ENCODE measurements at regions not wholly inside any gene's neighbourhood (a gene's known extent, or its start where the extent isn't known, plus 50 kb on each side); places are given as distances from the start of the nearest gene placed in this dataset.
"Not testable (repeated sequence)": the region's sequence is repeated elsewhere in the genome, so short reads cannot be mapped to it uniquely, and the experiment has no call there.

GRCh38 chr1:170427002-170427401 lies 105.0 kb upstream of the GORAB start:
- TF ChIP-seq CTCF, POLR2A (IDR thresholded peaks at IDR 0.05): not testable (repeated sequence)

All from heart left ventricle (tissue), 13 donors.